Activated CD8-positive, alpha-beta memory T cell treated with anti-CD3 and anti-CD28 coated beads, Interleukin-2, amount 10 ng/mL, durations not matched to agents 7 days and 5 days (primary cell): ENCODE measurements at regions not wholly inside any gene's neighbourhood (a gene's known extent, or its start where the extent isn't known, plus 50 kb on each side); places are given as distances from the start of the nearest gene placed in this dataset.

Source experiments
- ATAC-seq: fragments of 150-1000 bp; cut with Tn5 transposase; one replicate; pipeline ENCODE4 v1.10.0; 2021; ENCODE audit warnings: moderate library complexity
- CTCF ChIA-PET: fragments of 350-600 bp; sonication (Branson Sonifier 250); formaldehyde crosslinking; loops from one replicate; lab custom pipeline; 2021; ENCODE audit warnings: antibody characterized with exemption; lab: Charles Lee
- DNase-seq: peaks from one replicate; pipeline ENCODE4 v3.0.0-alpha.2; 2020
- H3K27ac Mint-ChIP-seq: one replicate; pipeline ENCODE4 v1.8.0; 2021; ENCODE audit warnings: mild to moderate bottlenecking, mixed read lengths
- H3K27me3 Mint-ChIP-seq: one replicate; pipeline ENCODE4 v1.8.0; 2021; ENCODE audit warnings: mixed read lengths
- H3K36me3 Mint-ChIP-seq: one replicate; pipeline ENCODE4 v1.8.0; 2021; ENCODE audit warnings: mild to moderate bottlenecking, mixed read lengths
- H3K4me1 Mint-ChIP-seq: one replicate; pipeline ENCODE4 v1.8.0; 2021; ENCODE audit warnings: mixed read lengths
- H3K4me3 Mint-ChIP-seq: one replicate; pipeline ENCODE4 v1.8.0; 2021; ENCODE audit warnings: mild to moderate bottlenecking, moderate library complexity, mixed read lengths
- H3K9me3 Mint-ChIP-seq: one replicate; pipeline ENCODE4 v1.8.0; 2022; ENCODE audit warnings: low read depth, mixed read lengths

- Mint-ChIP-seq H3K36me3 (no peaks in the 10 kb centered on the region), H3K4me1 (no peaks in the 10 kb centered on the region), H3K9me3 (no peaks in the 10 kb centered on the region), H3K4me3 (no peak overlapping the region), H3K27ac (no peak overlapping the region), H3K27me3 (no peaks in the 10 kb centered on the region)
- ATAC-seq (no peak), DNase-seq (no peak)
- CTCF ChIA-PET, result no interaction called here
Observed at GRCh38 chr11:116112087-116112935, 608.1 kb upstream of the CADM1 start.

- DNase-seq (no peak), ATAC-seq (no peak)
- Mint-ChIP-seq H3K36me3 (no peaks in the 10 kb centered on the region), H3K9me3 (no peaks in the 10 kb centered on the region), H3K4me1 (no peaks in the 10 kb centered on the region), H3K27ac (no peak overlapping the region), H3K27me3 (no peaks in the 10 kb centered on the region), H3K4me3 (no peak overlapping the region)
- CTCF ChIA-PET, result no interaction called here
Observed at GRCh38 chr11:116111546-116111945, 607.3 kb upstream of the CADM1 start.

GRCh38 chr11:116110802-116111201, 606.6 kb upstream of the CADM1 start:
- Mint-ChIP-seq H3K27me3 (no peaks in the 10 kb centered on the region), H3K4me3 (no peak overlapping the region), H3K9me3 (no peaks in the 10 kb centered on the region), H3K27ac (no peak overlapping the region), H3K36me3 (no peaks in the 10 kb centered on the region), H3K4me1 (no peaks in the 10 kb centered on the region)
- DNase-seq (no peak), ATAC-seq (no peak)
- CTCF ChIA-PET, result no interaction called here

- no peaks in the 10 kb centered on the region for H3K27me3 Mint-ChIP-seq
- H3K9me3 Mint-ChIP-seq, result no peaks in the 10 kb centered on the region
- no peaks in the 10 kb centered on the region for H3K36me3 Mint-ChIP-seq
- no peak overlapping the region for H3K4me3 Mint-ChIP-seq
- no peaks in the 10 kb centered on the region for H3K4me1 Mint-ChIP-seq
- CTCF ChIA-PET, result no interaction called here
- DNase-seq, result no peak
- H3K27ac Mint-ChIP-seq, result no peak overlapping the region
- no peak for ATAC-seq
Observed at GRCh38 chr11:116110356-116110755, 606.1 kb upstream of the CADM1 start.

GRCh38 chr11:116109228-116109627, 605.0 kb upstream of the CADM1 start:
- Mint-ChIP-seq H3K9me3 (no peaks in the 10 kb centered on the region), H3K4me3 (no peak overlapping the region), H3K27ac (no peak overlapping the region)

GRCh38 chr11:116108161-116108560, 603.9 kb upstream of the CADM1 start:
- H3K9me3 Mint-ChIP-seq, result no peaks in the 10 kb centered on the region
- no peak for DNase-seq
- CTCF ChIA-PET, result no interaction called here
- no peaks in the 10 kb centered on the region for H3K36me3 Mint-ChIP-seq
- H3K4me1 Mint-ChIP-seq, result no peaks in the 10 kb centered on the region
- no peak for ATAC-seq
- no peak overlapping the region for H3K27ac Mint-ChIP-seq
- no peaks in the 10 kb centered on the region for H3K27me3 Mint-ChIP-seq
- no peak overlapping the region for H3K4me3 Mint-ChIP-seq

More at GRCh38 chr11:116109228-116109627, 605.0 kb upstream of the CADM1 start:
- H3K36me3 Mint-ChIP-seq, result no peaks in the 10 kb centered on the region
- CTCF ChIA-PET, result no interaction called here
- H3K4me1 Mint-ChIP-seq, result no peaks in the 10 kb centered on the region
- H3K27me3 Mint-ChIP-seq, result no peaks in the 10 kb centered on the region
- DNase-seq (no peak), ATAC-seq (no peak)

- Mint-ChIP-seq H3K27ac (no peak overlapping the region), H3K9me3 (no peaks in the 10 kb centered on the region), H3K4me1 (no peaks in the 10 kb centered on the region)
Observed at GRCh38 chr11:116107229-116107628, 603.0 kb upstream of the CADM1 start.

GRCh38 chr11:116104498-116105174, 600.4 kb upstream of the CADM1 start:
- Mint-ChIP-seq H3K9me3 (no peaks in the 10 kb centered on the region), H3K4me1 (no peaks in the 10 kb centered on the region), H3K27me3 (no peaks in the 10 kb centered on the region), H3K4me3 (no peak overlapping the region), H3K27ac (no peak overlapping the region), H3K36me3 (no peaks in the 10 kb centered on the region)
- CTCF ChIA-PET, result no interaction called here
- no peak for DNase-seq
- no peak for ATAC-seq

More at GRCh38 chr11:116107229-116107628, 603.0 kb upstream of the CADM1 start:
- no peak for ATAC-seq
- Mint-ChIP-seq H3K4me3 (no peak overlapping the region), H3K36me3 (no peaks in the 10 kb centered on the region), H3K27me3 (no peaks in the 10 kb centered on the region)
- no peak for DNase-seq
- CTCF ChIA-PET, result no interaction called here

GRCh38 chr11:116101902-116102301, 597.7 kb upstream of the CADM1 start:
- no peak overlapping the region for H3K4me3 Mint-ChIP-seq
- no peaks in the 10 kb centered on the region for H3K4me1 Mint-ChIP-seq
- CTCF ChIA-PET, result no interaction called here
- DNase-seq, result no peak
- H3K27ac Mint-ChIP-seq, result no peak overlapping the region
- no peaks in the 10 kb centered on the region for H3K9me3 Mint-ChIP-seq
- ATAC-seq, result no peak
- no peaks in the 10 kb centered on the region for H3K36me3 Mint-ChIP-seq
- H3K27me3 Mint-ChIP-seq, result no peaks in the 10 kb centered on the region

- Mint-ChIP-seq H3K36me3 (no peaks in the 10 kb centered on the region), H3K4me1 (no peaks in the 10 kb centered on the region), H3K9me3 (peaks cover 2% of the 10 kb centered on the region), H3K27ac (no peak overlapping the region), H3K27me3 (no peaks in the 10 kb centered on the region), H3K4me3 (no peak overlapping the region)
- CTCF ChIA-PET, result no interaction called here
- no peak for ATAC-seq
- no peak for DNase-seq
Observed at GRCh38 chr11:116100016-116100415, 595.8 kb upstream of the CADM1 start.

- no peaks in the 10 kb centered on the region for H3K36me3 Mint-ChIP-seq
- no peak for DNase-seq
- H3K9me3 Mint-ChIP-seq, result peaks cover 3% of the 10 kb centered on the region
- ATAC-seq, result no peak
- no peak overlapping the region for H3K27ac Mint-ChIP-seq
- H3K4me1 Mint-ChIP-seq, result no peaks in the 10 kb centered on the region
- no peaks in the 10 kb centered on the region for H3K27me3 Mint-ChIP-seq
- CTCF ChIA-PET, result no interaction called here
- H3K4me3 Mint-ChIP-seq, result no peak overlapping the region
Observed at GRCh38 chr11:116099541-116099940, 595.3 kb upstream of the CADM1 start.

- Mint-ChIP-seq H3K27me3 (no peaks in the 10 kb centered on the region), H3K4me3 (no peak overlapping the region), H3K9me3 (peaks cover 3% of the 10 kb centered on the region), H3K27ac (no peak overlapping the region), H3K4me1 (no peaks in the 10 kb centered on the region), H3K36me3 (no peaks in the 10 kb centered on the region)
- CTCF ChIA-PET, result no interaction called here
- DNase-seq (no peak), ATAC-seq (no peak)
Observed at GRCh38 chr11:116096272-116096995, 592.2 kb upstream of the CADM1 start.

GRCh38 chr11:116093481-116094270, 589.5 kb upstream of the CADM1 start:
- CTCF ChIA-PET, result no interaction called here
- Mint-ChIP-seq H3K4me1 (no peaks in the 10 kb centered on the region), H3K36me3 (no peaks in the 10 kb centered on the region), H3K27ac (no peak overlapping the region), H3K4me3 (no peak overlapping the region), H3K27me3 (no peaks in the 10 kb centered on the region), H3K9me3 (peaks cover 3% of the 10 kb centered on the region)
- DNase-seq, result no peak
- ATAC-seq, result no peak
